ENCODE measurements at regions not wholly inside any gene's neighbourhood (a gene's known extent, or its start where the extent isn't known, plus 50 kb on each side); places are given as distances from the start of the nearest gene placed in this dataset.

DNA sequence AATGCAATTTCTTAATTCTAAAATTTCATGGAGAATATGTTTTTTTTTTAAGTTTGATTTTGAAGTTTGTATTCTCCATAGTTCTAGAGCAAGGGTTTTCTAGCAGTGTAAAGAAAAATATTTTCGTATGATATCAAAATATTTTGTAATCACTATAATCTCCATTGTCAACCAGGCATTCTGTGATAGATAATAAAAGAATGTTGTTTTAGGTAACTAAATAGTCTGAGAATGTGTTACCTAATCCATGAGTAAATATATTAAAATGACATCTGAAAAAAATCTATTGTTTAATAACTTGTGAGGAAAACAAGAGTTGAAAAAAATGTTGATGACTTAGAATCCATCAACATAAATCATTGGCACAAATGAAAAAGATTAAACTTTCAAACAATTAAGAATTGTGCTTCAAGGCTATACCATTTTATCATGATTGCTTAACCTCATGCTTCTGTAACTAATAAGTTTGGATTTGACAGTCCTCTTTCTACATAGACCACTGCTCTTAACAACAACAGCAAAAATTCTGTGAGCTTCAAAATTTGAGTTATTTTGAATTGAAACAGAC, 2211.8 kb downstream of the LRRC4C start:
- FAIRE-seq = no peak
- Histone ChIP-seq H2AFZ (ENCODE audit: low read length) (no peak overlapping the region), H4K20me1 (ENCODE audit: insufficient read depth, low read length) (no peaks in the 10 kb centered on the region), H3K36me3 (replicated peaks in 1 of 2; ENCODE audit: control insufficient read depth in 1 of 2, insufficient read depth in 2 of 2, low read length in 2 of 2) (no peaks in the 10 kb centered on the region), H3K27me3 (ENCODE audit: control insufficient read depth in 1 of 2, insufficient read depth in 2 of 2, low read length in 2 of 2) (no peaks in the 10 kb centered on the region), H3K9me3 (ENCODE audit: low read length) (no peaks in the 10 kb centered on the region), H3K27ac (ENCODE audit: extremely low read length, insufficient read depth, low read length) (no peak overlapping the region), H3K9ac (ENCODE audit: insufficient read depth, low read depth, low read length) (no peak overlapping the region), H3K4me1 (ENCODE audit: insufficient read depth, low read length) (no peaks in the 10 kb centered on the region), H3K79me2 (ENCODE audit: insufficient read depth, low read length) (no peaks in the 10 kb centered on the region), H3K4me2 (ENCODE audit: low read depth, low read length) (no peak overlapping the region), H3K4me3 (replicated peaks in 1 of 3; ENCODE audit: insufficient read depth in 1 of 3, low read depth in 2 of 3, low read length in 3 of 3) (no peak overlapping the region)
- ATAC-seq = no peak
- DNase-seq (ENCODE audit: low spot score) = no peak
- WGBS (ENCODE audit: low lambda C conversion rate) = 2% methylated on average over 1 of the region's 1 CpG
- ChIA-PET POLR2A (no interaction called here), CTCF (ENCODE audit: low intra/inter-chr PET ratio, low total read pairs) (no interaction called here)
- in situ Hi-C loops (cut with HindIII; ENCODE audit: extremely low pct_ligation_motif_present, low pct_unique_long_range_greater_than_20kb) (no loop called here), intact Hi-C loops (cut with micrococcal nuclease; ENCODE audit: unreplicated experiment) (no loop called here)
- TF ChIP-seq ZNF543 (CRISPR knock-in tag; IDR thresholded peaks at IDR 0.05) = no peak
- TF ChIP-seq, protein P1, sequence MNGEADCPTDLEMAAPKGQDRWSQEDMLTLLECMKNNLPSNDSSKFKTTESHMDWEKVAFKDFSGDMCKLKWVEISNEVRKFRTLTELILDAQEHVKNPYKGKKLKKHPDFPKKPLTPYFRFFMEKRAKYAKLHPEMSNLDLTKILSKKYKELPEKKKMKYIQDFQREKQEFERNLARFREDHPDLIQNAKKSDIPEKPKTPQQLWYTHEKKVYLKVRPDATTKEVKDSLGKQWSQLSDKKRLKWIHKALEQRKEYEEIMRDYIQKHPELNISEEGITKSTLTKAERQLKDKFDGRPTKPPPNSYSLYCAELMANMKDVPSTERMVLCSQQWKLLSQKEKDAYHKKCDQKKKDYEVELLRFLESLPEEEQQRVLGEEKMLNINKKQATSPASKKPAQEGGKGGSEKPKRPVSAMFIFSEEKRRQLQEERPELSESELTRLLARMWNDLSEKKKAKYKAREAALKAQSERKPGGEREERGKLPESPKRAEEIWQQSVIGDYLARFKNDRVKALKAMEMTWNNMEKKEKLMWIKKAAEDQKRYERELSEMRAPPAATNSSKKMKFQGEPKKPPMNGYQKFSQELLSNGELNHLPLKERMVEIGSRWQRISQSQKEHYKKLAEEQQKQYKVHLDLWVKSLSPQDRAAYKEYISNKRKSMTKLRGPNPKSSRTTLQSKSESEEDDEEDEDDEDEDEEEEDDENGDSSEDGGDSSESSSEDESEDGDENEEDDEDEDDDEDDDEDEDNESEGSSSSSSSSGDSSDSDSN (CRISPR knock-in tag; IDR thresholded peaks at IDR 0.05) = no peak
- no TSS peak for BruUV-seq (replicated peaks)

DNA sequence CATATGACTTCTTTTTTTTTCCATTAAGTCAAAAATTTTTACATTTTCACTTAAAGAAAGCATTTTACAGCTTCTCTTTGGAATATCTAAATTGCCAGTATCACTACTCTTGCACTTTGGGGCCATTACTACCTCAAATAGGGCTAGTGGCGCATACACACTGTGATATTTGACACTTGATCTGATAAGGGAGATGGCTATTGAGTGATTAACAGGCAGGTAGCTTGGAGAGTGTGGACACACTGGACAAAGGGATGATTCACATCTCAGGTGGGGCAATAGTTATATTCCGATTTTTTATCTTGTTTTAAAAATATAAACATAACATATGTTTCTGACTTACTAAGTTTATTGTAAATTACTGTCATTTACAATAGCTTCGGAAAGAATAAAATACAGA, 2219.9 kb downstream of the LRRC4C start:
- H3K27me3 ChIP-seq (ENCODE audit: control insufficient read depth in 1 of 2, insufficient read depth in 2 of 2, low read length in 2 of 2) = no peaks in the 10 kb centered on the region
- intact Hi-C loops (cut with micrococcal nuclease; ENCODE audit: unreplicated experiment) = no loop called here
- no peaks in the 10 kb centered on the region for H3K9me3 ChIP-seq (ENCODE audit: low read length)
- no peak overlapping the region for H3K4me3 ChIP-seq (replicated peaks in 1 of 3; ENCODE audit: insufficient read depth in 1 of 3, low read depth in 2 of 3, low read length in 3 of 3)
- no peaks in the 10 kb centered on the region for H3K79me2 ChIP-seq (ENCODE audit: insufficient read depth, low read length)
- H3K4me1 ChIP-seq (ENCODE audit: insufficient read depth, low read length) = no peaks in the 10 kb centered on the region
- POLR2A ChIA-PET = no interaction called here
- H3K36me3 ChIP-seq (replicated peaks in 1 of 2; ENCODE audit: control insufficient read depth in 1 of 2, insufficient read depth in 2 of 2, low read length in 2 of 2) = no peaks in the 10 kb centered on the region
- no peak overlapping the region for H3K4me2 ChIP-seq (ENCODE audit: low read depth, low read length)
- WGBS (ENCODE audit: low lambda C conversion rate) = 4% methylated on average over 3 of the region's 3 CpGs
- H4K20me1 ChIP-seq (ENCODE audit: insufficient read depth, low read length) = no peaks in the 10 kb centered on the region
- in situ Hi-C loops (cut with HindIII; ENCODE audit: extremely low pct_ligation_motif_present, low pct_unique_long_range_greater_than_20kb) = no loop called here
- no TSS peak for BruUV-seq (replicated peaks)
- H2AFZ ChIP-seq (ENCODE audit: low read length) = no peak overlapping the region
- no peak for DNase-seq (ENCODE audit: low spot score)
- H3K9ac ChIP-seq (ENCODE audit: insufficient read depth, low read depth, low read length) = no peak overlapping the region
- CTCF ChIA-PET (ENCODE audit: low intra/inter-chr PET ratio, low total read pairs) = no interaction called here
- FAIRE-seq = no peak
- H3K27ac ChIP-seq (ENCODE audit: extremely low read length, insufficient read depth, low read length) = no peak overlapping the region
- ATAC-seq = no peak
- TF ChIP-seq, protein P2, sequence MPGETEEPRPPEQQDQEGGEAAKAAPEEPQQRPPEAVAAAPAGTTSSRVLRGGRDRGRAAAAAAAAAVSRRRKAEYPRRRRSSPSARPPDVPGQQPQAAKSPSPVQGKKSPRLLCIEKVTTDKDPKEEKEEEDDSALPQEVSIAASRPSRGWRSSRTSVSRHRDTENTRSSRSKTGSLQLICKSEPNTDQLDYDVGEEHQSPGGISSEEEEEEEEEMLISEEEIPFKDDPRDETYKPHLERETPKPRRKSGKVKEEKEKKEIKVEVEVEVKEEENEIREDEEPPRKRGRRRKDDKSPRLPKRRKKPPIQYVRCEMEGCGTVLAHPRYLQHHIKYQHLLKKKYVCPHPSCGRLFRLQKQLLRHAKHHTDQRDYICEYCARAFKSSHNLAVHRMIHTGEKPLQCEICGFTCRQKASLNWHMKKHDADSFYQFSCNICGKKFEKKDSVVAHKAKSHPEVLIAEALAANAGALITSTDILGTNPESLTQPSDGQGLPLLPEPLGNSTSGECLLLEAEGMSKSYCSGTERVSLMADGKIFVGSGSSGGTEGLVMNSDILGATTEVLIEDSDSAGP (CRISPR knock-in tag; IDR thresholded peaks at IDR 0.05; ENCODE audit: borderline replicate concordance) = no peak
- TF ChIP-seq HOXA9 (CRISPR knock-in tag; IDR thresholded peaks at IDR 0.05; ENCODE audit: borderline replicate concordance) = no peak
- no peak for TF ChIP-seq ZNF562 (CRISPR knock-in tag; IDR thresholded peaks at IDR 0.05; ENCODE audit: borderline replicate concordance)
- TF ChIP-seq ZNF446 (CRISPR knock-in tag; IDR thresholded peaks at IDR 0.05) = no peak
- TF ChIP-seq SRSF1 (optimal IDR thresholded peaks at IDR 0.05; ENCODE audit: low read depth, low read length) = no peak
- TF ChIP-seq ZNF180 (CRISPR knock-in tag; IDR thresholded peaks at IDR 0.05; ENCODE audit: borderline replicate concordance, low read depth) = no peak
- TF ChIP-seq NR2F6 (IDR thresholded peaks at IDR 0.05) = no peak
- no peak for TF ChIP-seq NR2F6 (CRISPR knock-in tag; IDR thresholded peaks at IDR 0.05)
- no peak for TF ChIP-seq DPF2 (CRISPR knock-in tag; IDR thresholded peaks at IDR 0.05; ENCODE audit: borderline replicate concordance, low read depth)
- no peak for TF ChIP-seq TRIM24 (CRISPR knock-in tag; IDR thresholded peaks at IDR 0.05)
- TF ChIP-seq MXI1 (IDR thresholded peaks at IDR 0.05; ENCODE audit: borderline replicate concordance, low read depth, low read length) = no peak
- no peak for TF ChIP-seq ELF4 (CRISPR knock-in tag; IDR thresholded peaks at IDR 0.05; ENCODE audit: borderline replicate concordance)

All from HepG2 (cell line).